ENCODE measurements at regions not wholly inside any gene's neighbourhood (a gene's known extent, or its start where the extent isn't known, plus 50 kb on each side); places are given as distances from the start of the nearest gene placed in this dataset.

DNA sequence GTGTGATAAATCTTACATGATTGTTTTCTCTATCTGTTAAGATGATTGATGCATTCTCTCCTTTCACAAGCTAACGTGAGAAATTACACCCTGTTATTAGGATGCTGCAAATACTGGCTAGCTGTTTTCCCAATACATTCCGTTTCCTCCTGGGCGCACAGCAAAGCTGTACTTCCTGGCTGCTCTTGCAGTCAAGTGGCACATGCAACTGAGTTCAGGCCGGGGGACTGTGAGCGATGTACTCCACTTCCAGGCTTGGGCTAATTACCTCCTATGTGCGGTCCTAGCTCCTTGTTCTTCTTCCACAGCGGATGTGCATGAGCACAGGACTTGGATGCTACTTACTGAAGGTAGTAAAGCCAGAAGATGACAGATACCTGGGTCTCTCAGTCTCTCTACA, 234.9 kb upstream of the SESN3 start:
- H3K56ac ChIP-seq (ENCODE audit: insufficient read length, low read depth, low read length) = no peak overlapping the region
- H3K27ac Mint-ChIP-seq = no peak overlapping the region
- TF ChIP-seq CTCF (conservative IDR thresholded peaks at IDR 0.05) = no peak
- no peak overlapping the region for H3K14ac ChIP-seq (ENCODE audit: insufficient read depth, low read length)
- no peaks in the 10 kb centered on the region for H3K27me3 ChIP-seq (ENCODE audit: insufficient read depth, low read length)
- H4K20me1 ChIP-seq (ENCODE audit: control insufficient read depth, insufficient read depth, insufficient read length) = no peaks in the 10 kb centered on the region
- H3K4me3 Mint-ChIP-seq = no peak overlapping the region
- no peaks in the 10 kb centered on the region for H3K79me2 ChIP-seq (ENCODE audit: insufficient read depth, low read length)
- H2AK5ac ChIP-seq (ENCODE audit: insufficient read length, low read length) = no peak overlapping the region
- H2BK5ac ChIP-seq (ENCODE audit: insufficient read length, low read length) = no peak overlapping the region
- no peak overlapping the region for H2BK12ac ChIP-seq (ENCODE audit: insufficient read length, low read depth, low read length)
- H3K23ac ChIP-seq (ENCODE audit: insufficient read length, low read depth, low read length) = no peak overlapping the region
- H4K91ac ChIP-seq (ENCODE audit: insufficient read length, low read depth, low read length) = no peak overlapping the region
- H4K8ac ChIP-seq (replicated peaks; ENCODE audit: insufficient read length, low read depth, low read length) = no peak overlapping the region
- H3K4me1 Mint-ChIP-seq = no peaks in the 10 kb centered on the region
- H3K27ac ChIP-seq (ENCODE audit: insufficient read length, low read depth, low read length) = no peak overlapping the region
- H3K9me3 Mint-ChIP-seq = no peaks in the 10 kb centered on the region; a peak in 1 of 5 replicates
- no peak overlapping the region for H3T11ph ChIP-seq (ENCODE audit: low read length)
- peaks cover 1% of the 10 kb centered on the region for H3K27me3 Mint-ChIP-seq (ENCODE audit: low read depth)
- no peak overlapping the region for H2BK120ac ChIP-seq (ENCODE audit: low read depth, low read length, poor library complexity, severe bottlenecking)
- no peaks in the 10 kb centered on the region for H3K4me1 ChIP-seq (ENCODE audit: insufficient read depth, low read length)
- no peaks in the 10 kb centered on the region; a peak in 1 of 7 replicates for H3K36me3 Mint-ChIP-seq (ENCODE audit: insufficient read depth in 1 of 3, low read depth in 3 of 3)
- H3K9me3 ChIP-seq (ENCODE audit: control insufficient read depth, low read depth, low read length) = no peaks in the 10 kb centered on the region
- H3K4me2 ChIP-seq (ENCODE audit: insufficient read depth, insufficient read length, low read length) = no peak overlapping the region
- no peak overlapping the region for H3K9ac ChIP-seq (ENCODE audit: extremely low read depth, insufficient read length, low read length)
- no peak overlapping the region for H3K4ac ChIP-seq (ENCODE audit: low read depth, low read length)
- no peak overlapping the region for H2BK15ac ChIP-seq (ENCODE audit: low read depth, low read length)
- no peaks in the 10 kb centered on the region for H3K23me2 ChIP-seq (ENCODE audit: insufficient read length, low read depth, low read length, poor library complexity, severe bottlenecking)
- DNase-seq = no peak
- no peak overlapping the region for H2BK20ac ChIP-seq (ENCODE audit: low read depth, low read length, poor library complexity, severe bottlenecking)
- no peaks in the 10 kb centered on the region for H3K79me1 ChIP-seq (ENCODE audit: insufficient read depth, low read depth, low read length, poor library complexity, severe bottlenecking)
- H3K18ac ChIP-seq (ENCODE audit: insufficient read length, low read depth, low read length) = no peak overlapping the region
- no peak overlapping the region for H2AFZ ChIP-seq (ENCODE audit: low read length)
- WGBS (ENCODE audit: extremely low coverage, insufficient read length, low lambda C conversion rate) = no CpG with 5 or more reads among the region's 7 CpGs
- no peak overlapping the region for H4K5ac ChIP-seq (ENCODE audit: insufficient read length, low read depth, low read length)
